ENCODE measurements at regions not wholly inside any gene's neighbourhood (a gene's known extent, or its start where the extent isn't known, plus 50 kb on each side); places are given as distances from the start of the nearest gene placed in this dataset.

GRCh38 chr5:82694711-82695285 is 382.4 kb downstream of the TMEM167A start:
- Histone ChIP-seq H3K4me3 (ENCODE audit: insufficient read depth, low read depth, low read length) (no peak overlapping the region), H3K27me3 (ENCODE audit: control insufficient read depth, insufficient read depth, low read length, poor library complexity, severe bottlenecking) (no peaks in the 10 kb centered on the region), H3K4me1 (ENCODE audit: control insufficient read depth, insufficient read depth, low read length) (no peaks in the 10 kb centered on the region), H3K36me3 (ENCODE audit: control insufficient read depth, insufficient read depth, low read length) (no peaks in the 10 kb centered on the region), H3K27ac (ENCODE audit: insufficient read depth, low read depth, low read length, poor library complexity, severe bottlenecking) (no peak overlapping the region), H3K9me3 (ENCODE audit: control insufficient read depth, low read length) (no peaks in the 10 kb centered on the region)
- 87 to 92% methylated on average over 2 of the region's 2 CpGs for WGBS, 2 experiments

- no peaks in the 10 kb centered on the region for H3K27me3 ChIP-seq (ENCODE audit: control insufficient read depth, insufficient read depth, low read length, poor library complexity, severe bottlenecking)
- no peaks in the 10 kb centered on the region for H3K36me3 ChIP-seq (ENCODE audit: control insufficient read depth, insufficient read depth, low read length)
- 80 to 84% methylated on average over 1 to 2 of the region's 2 CpGs for WGBS, 2 experiments
- H3K27ac ChIP-seq (ENCODE audit: insufficient read depth, low read depth, low read length, poor library complexity, severe bottlenecking), result no peak overlapping the region
- no peaks in the 10 kb centered on the region for H3K4me1 ChIP-seq (ENCODE audit: control insufficient read depth, insufficient read depth, low read length)
- no peaks in the 10 kb centered on the region for H3K9me3 ChIP-seq (ENCODE audit: control insufficient read depth, low read length)
- no peak overlapping the region for H3K4me3 ChIP-seq (ENCODE audit: insufficient read depth, low read depth, low read length)
Observed at GRCh38 chr5:82692826-82693225, 384.4 kb downstream of the TMEM167A start.

DNA sequence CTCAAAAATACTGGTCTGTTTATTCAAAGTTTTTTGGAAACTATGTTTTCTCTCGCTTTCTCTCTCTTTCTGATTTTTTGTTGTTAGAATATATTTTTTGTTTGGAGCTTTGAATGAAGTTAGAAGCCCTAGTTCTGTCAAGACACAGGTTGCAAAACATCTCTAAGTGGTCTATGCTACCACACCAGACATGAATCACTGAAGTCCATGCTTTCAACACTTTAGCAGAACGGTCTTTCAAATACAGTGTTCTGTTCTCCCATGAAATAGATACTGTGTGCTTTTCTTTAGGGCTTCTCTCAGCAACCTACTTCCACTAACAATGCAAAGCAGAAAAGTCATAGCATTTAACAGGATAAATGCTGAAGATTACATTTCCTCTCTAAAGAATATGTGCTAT is 392.5 kb downstream of the TMEM167A start:
- WGBS, 2 experiments, result 92 to 95% methylated on average over 2 of the region's 2 CpGs
- Histone ChIP-seq H3K4me1 (ENCODE audit: control insufficient read depth, insufficient read depth, low read length) (no peaks in the 10 kb centered on the region), H3K27me3 (ENCODE audit: control insufficient read depth, insufficient read depth, low read length, poor library complexity, severe bottlenecking) (no peaks in the 10 kb centered on the region), H3K36me3 (ENCODE audit: control insufficient read depth, insufficient read depth, low read length) (no peaks in the 10 kb centered on the region), H3K27ac (ENCODE audit: insufficient read depth, low read depth, low read length, poor library complexity, severe bottlenecking) (no peak overlapping the region), H3K4me3 (ENCODE audit: insufficient read depth, low read depth, low read length) (no peak overlapping the region), H3K9me3 (ENCODE audit: control insufficient read depth, low read length) (no peaks in the 10 kb centered on the region)

DNA sequence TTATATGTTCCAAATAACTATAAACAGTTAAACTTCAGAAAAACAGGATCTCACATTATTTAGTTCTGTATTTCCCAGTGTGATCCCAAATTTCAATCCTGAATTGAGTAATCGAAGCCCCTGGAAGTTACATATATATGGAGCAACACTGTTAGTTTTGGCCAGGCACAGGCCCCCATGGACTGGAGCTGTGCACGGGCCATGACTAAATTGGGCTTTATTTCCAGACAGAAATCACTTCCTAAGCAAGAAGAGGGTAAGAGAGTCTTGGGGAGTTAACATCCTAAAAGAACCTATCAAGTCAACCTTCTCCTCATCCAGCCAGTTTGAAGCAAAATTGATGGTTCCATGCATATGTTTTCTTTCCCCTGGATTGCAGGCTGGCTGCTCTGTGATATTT is 393.0 kb downstream of the TMEM167A start:
- Histone ChIP-seq H3K27ac (ENCODE audit: insufficient read depth, low read depth, low read length, poor library complexity, severe bottlenecking) (no peak overlapping the region), H3K4me3 (ENCODE audit: insufficient read depth, low read depth, low read length) (no peak overlapping the region), H3K9me3 (ENCODE audit: control insufficient read depth, low read length) (no peaks in the 10 kb centered on the region), H3K4me1 (ENCODE audit: control insufficient read depth, insufficient read depth, low read length) (no peaks in the 10 kb centered on the region), H3K27me3 (ENCODE audit: control insufficient read depth, insufficient read depth, low read length, poor library complexity, severe bottlenecking) (no peaks in the 10 kb centered on the region), H3K36me3 (ENCODE audit: control insufficient read depth, insufficient read depth, low read length) (no peaks in the 10 kb centered on the region)
- 92 to 99% methylated on average over 2 of the region's 2 CpGs for WGBS, 2 experiments

DNA sequence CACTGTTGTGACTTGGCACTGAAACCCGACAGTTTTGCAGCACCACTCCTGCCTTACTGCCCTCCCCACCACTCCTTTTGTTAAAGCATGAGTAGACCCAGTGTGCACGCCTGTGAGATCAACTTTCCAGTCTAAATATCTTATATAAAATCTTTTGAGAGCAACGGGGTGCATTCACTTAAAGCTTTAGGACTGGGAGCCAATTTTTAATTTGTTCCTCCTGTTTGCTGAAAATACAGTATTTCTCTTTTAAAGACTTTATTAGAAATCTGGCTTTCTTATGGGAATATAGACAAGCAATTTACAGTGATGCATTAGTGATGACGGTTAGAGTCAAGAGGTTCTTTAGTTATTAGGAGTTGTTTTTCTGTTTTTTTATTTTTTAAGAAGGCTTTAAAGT is 397.5 kb downstream of the TMEM167A start:
- Histone ChIP-seq H3K9me3 (ENCODE audit: control insufficient read depth, low read length) (no peaks in the 10 kb centered on the region), H3K4me3 (ENCODE audit: insufficient read depth, low read depth, low read length) (no peak overlapping the region), H3K27me3 (ENCODE audit: control insufficient read depth, insufficient read depth, low read length, poor library complexity, severe bottlenecking) (no peaks in the 10 kb centered on the region), H3K27ac (ENCODE audit: insufficient read depth, low read depth, low read length, poor library complexity, severe bottlenecking) (no peak overlapping the region), H3K36me3 (ENCODE audit: control insufficient read depth, insufficient read depth, low read length) (no peaks in the 10 kb centered on the region), H3K4me1 (ENCODE audit: control insufficient read depth, insufficient read depth, low read length) (no peaks in the 10 kb centered on the region)
- 92 to 93% methylated on average over 3 to 4 of the region's 4 CpGs for WGBS, 2 experiments

DNA sequence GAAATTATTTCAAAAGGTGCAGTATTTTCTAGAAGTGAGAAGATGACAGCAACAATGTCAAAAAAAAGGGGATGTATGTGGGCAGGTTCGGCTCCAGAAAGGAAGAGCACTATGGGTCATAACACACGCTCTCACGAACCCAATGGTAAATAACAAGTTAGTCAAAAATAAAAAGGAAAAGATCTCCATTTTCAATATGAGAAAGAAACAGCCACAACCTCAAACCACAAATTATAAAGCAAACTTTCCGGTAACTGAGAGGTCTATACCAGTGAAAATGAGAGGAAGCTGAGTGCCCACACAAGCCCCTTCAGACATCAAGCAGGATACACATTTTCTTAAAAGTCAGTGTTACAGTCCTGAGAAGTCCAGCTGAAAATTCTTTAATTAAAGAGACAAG is 398.5 kb upstream of the RPS23 start:
- H3K27ac ChIP-seq (ENCODE audit: insufficient read depth, low read depth, low read length, poor library complexity, severe bottlenecking), result no peak overlapping the region
- H3K27me3 ChIP-seq (ENCODE audit: control insufficient read depth, insufficient read depth, low read length, poor library complexity, severe bottlenecking), result no peaks in the 10 kb centered on the region
- no peaks in the 10 kb centered on the region for H3K36me3 ChIP-seq (ENCODE audit: control insufficient read depth, insufficient read depth, low read length)
- H3K4me1 ChIP-seq (ENCODE audit: control insufficient read depth, insufficient read depth, low read length), result no peaks in the 10 kb centered on the region
- H3K9me3 ChIP-seq (ENCODE audit: control insufficient read depth, low read length), result no peaks in the 10 kb centered on the region
- H3K4me3 ChIP-seq (ENCODE audit: insufficient read depth, low read depth, low read length), result no peak overlapping the region
- WGBS, 2 experiments, result 86 to 91% methylated on average over 4 of the region's 4 CpGs

DNA sequence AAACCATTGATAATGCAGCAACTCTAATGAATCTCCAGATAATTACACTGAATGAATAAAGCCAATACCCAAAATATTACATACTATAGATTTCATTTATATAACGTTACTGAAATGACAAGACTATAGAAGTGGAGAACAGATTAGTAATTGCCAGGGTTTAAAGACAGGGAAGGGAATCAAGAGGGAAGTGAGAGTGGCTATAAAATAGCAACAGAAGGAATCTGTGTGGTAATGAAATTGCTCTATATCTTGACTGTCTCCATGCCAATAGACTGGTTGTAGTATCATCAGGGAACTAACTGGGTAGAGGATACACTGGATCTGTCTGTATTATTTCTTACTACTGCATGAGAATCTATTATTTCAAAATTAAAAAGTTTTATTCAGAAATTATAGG is 396.5 kb upstream of the RPS23 start:
- WGBS, 2 experiments, result 90 to 100% methylated on average over 1 of the region's 1 CpG
- H3K36me3 ChIP-seq (ENCODE audit: control insufficient read depth, insufficient read depth, low read length), result no peaks in the 10 kb centered on the region
- H3K27ac ChIP-seq (ENCODE audit: insufficient read depth, low read depth, low read length, poor library complexity, severe bottlenecking), result no peak overlapping the region
- no peaks in the 10 kb centered on the region for H3K27me3 ChIP-seq (ENCODE audit: control insufficient read depth, insufficient read depth, low read length, poor library complexity, severe bottlenecking)
- no peak overlapping the region for H3K4me3 ChIP-seq (ENCODE audit: insufficient read depth, low read depth, low read length)
- H3K4me1 ChIP-seq (ENCODE audit: control insufficient read depth, insufficient read depth, low read length), result no peaks in the 10 kb centered on the region
- H3K9me3 ChIP-seq (ENCODE audit: control insufficient read depth, low read length), result no peaks in the 10 kb centered on the region

DNA sequence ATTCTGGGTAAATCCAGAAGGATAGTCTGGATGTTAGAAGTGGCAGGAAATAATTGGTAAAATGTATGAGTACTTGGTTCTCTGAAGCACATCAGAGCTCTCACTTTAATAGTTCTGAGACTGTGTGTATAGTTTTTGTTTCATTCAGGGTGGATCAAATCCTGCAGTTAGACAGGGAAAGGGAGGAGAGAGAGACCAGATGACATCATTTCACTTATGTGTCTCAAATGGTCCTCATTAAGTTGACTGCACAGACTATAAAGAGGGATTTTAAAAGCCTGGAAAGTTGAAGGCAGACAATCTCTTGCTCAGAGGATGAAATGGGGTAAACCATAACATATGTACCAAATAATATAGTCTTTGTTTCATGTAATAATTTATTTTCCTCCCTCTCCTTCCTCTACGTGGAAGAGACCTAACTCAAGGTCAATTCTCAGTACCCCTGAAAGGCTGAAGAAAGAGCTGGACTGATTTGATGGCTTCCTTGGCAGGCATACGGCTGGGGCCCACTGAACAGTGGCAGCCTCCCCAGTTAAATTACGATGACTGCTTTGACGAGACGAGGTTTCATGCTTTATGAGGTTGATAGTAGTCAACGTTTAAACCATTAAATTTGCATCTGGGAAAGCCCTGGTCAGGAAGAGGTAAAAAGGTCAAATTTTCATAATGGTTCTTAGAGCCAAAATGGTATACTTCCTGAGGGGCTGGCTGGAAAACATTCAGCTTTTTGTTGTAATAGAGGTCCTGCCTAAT is 395.1 kb upstream of the RPS23 start:
- Histone ChIP-seq H3K27ac (ENCODE audit: insufficient read depth, low read depth, low read length, poor library complexity, severe bottlenecking) (no peak overlapping the region), H3K36me3 (ENCODE audit: control insufficient read depth, insufficient read depth, low read length) (no peaks in the 10 kb centered on the region), H3K4me3 (ENCODE audit: insufficient read depth, low read depth, low read length) (no peak overlapping the region), H3K9me3 (ENCODE audit: control insufficient read depth, low read length) (no peaks in the 10 kb centered on the region), H3K4me1 (ENCODE audit: control insufficient read depth, insufficient read depth, low read length) (no peaks in the 10 kb centered on the region), H3K27me3 (ENCODE audit: control insufficient read depth, insufficient read depth, low read length, poor library complexity, severe bottlenecking) (no peaks in the 10 kb centered on the region)
- WGBS, 2 experiments, result 89 to 94% methylated on average over 6 of the region's 6 CpGs

DNA sequence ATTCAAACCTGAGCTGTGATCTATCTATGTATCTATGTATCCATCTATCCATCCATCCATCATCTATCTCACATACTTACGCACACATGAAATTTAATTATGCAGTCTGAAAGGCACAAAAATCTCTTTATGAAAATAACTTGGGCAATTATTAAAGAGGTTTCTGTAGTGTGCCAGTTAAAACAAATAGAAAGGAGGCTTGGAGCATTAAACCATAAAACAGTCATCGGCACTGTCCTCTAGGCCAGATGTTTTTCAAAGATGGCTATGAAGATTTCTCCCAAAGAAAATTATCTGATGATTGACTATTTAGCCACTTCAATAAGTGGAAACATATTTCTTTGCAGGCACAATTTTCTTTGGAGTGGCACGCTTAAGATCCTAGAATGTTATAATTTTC is 392.5 kb upstream of the RPS23 start:
- 98 to 100% methylated on average over 2 to 3 of the region's 3 CpGs for WGBS, 2 experiments
- no peak overlapping the region for H3K4me3 ChIP-seq (ENCODE audit: insufficient read depth, low read depth, low read length)
- H3K27ac ChIP-seq (ENCODE audit: insufficient read depth, low read depth, low read length, poor library complexity, severe bottlenecking), result no peak overlapping the region
- no peaks in the 10 kb centered on the region for H3K36me3 ChIP-seq (ENCODE audit: control insufficient read depth, insufficient read depth, low read length)
- no peaks in the 10 kb centered on the region for H3K27me3 ChIP-seq (ENCODE audit: control insufficient read depth, insufficient read depth, low read length, poor library complexity, severe bottlenecking)
- H3K9me3 ChIP-seq (ENCODE audit: control insufficient read depth, low read length), result no peaks in the 10 kb centered on the region
- no peaks in the 10 kb centered on the region for H3K4me1 ChIP-seq (ENCODE audit: control insufficient read depth, insufficient read depth, low read length)

DNA sequence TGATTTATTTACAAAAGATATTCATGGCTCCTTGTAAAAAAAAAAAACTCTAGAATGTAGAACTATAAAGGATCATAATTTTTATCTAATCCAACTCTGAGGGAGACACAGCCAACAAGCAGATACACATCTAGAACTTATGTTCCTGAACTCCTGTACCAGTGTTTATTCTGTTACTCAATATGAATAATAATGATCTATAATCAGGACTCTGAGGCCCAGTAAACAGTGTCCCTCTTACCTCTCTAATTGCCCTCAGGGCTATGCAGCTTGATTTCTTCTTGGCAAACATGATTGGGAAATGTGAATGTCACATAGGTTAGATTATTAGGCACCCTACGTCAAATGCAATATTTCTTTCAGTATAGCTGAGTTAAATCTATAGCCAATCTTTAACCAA is 391.6 kb upstream of the RPS23 start:
- Histone ChIP-seq H3K4me1 (ENCODE audit: control insufficient read depth, insufficient read depth, low read length) (no peaks in the 10 kb centered on the region), H3K27ac (ENCODE audit: insufficient read depth, low read depth, low read length, poor library complexity, severe bottlenecking) (no peak overlapping the region), H3K27me3 (ENCODE audit: control insufficient read depth, insufficient read depth, low read length, poor library complexity, severe bottlenecking) (no peaks in the 10 kb centered on the region), H3K4me3 (ENCODE audit: insufficient read depth, low read depth, low read length) (no peak overlapping the region), H3K36me3 (ENCODE audit: control insufficient read depth, insufficient read depth, low read length) (no peaks in the 10 kb centered on the region), H3K9me3 (ENCODE audit: control insufficient read depth, low read length) (no peaks in the 10 kb centered on the region)
- 80 to 100% methylated on average over 1 of the region's 1 CpG for WGBS, 2 experiments
